BLaER1 (cell line): ENCODE measurements at regions not wholly inside any gene's neighbourhood (a gene's known extent, or its start where the extent isn't known, plus 50 kb on each side); places are given as distances from the start of the nearest gene placed in this dataset.

Source experiments
- H3K27ac ChIP-seq: shearing (Covaris generic); formaldehyde crosslinking; 2 replicates; pipeline ENCODE4 v1.8.1; 2022
- H3K27me3 ChIP-seq: shearing (Covaris generic); formaldehyde crosslinking; 2 replicates; pipeline ENCODE4 v1.8.1; 2022
- H3K36me3 ChIP-seq: shearing (Covaris generic); formaldehyde crosslinking; 2 replicates; pipeline ENCODE4 v1.8.1; 2022
- H3K4me1 ChIP-seq: shearing (Covaris generic); formaldehyde crosslinking; 2 replicates; pipeline ENCODE4 v1.8.1; 2022
- H3K4me2 ChIP-seq: shearing (Covaris generic); formaldehyde crosslinking; 2 replicates; pipeline ENCODE4 v1.8.1; 2022
- H3K4me3 ChIP-seq: shearing (Covaris generic); formaldehyde crosslinking; 2 replicates; pipeline ENCODE4 v1.8.1; 2022
- H3K9ac ChIP-seq: shearing (Covaris generic); formaldehyde crosslinking; 2 replicates; pipeline ENCODE4 v1.8.1; 2022
- H3K9me3 ChIP-seq: shearing (Covaris generic); formaldehyde crosslinking; 2 replicates; pipeline ENCODE4 v1.8.1; 2022
- H4K20me1 ChIP-seq: shearing (Covaris generic); formaldehyde crosslinking; 2 replicates; pipeline ENCODE4 v1.8.1; 2022
- Cebpa-rat ChIP-seq: shearing (Covaris generic); IDR thresholded peaks from 2 replicates; pipeline ENCODE4 v1.8.1; 2022

- Histone ChIP-seq H3K4me3 (no peak overlapping the region), H3K9ac (no peak overlapping the region), H3K27ac (no peak overlapping the region), H3K4me2 (no peak overlapping the region), H3K4me1 (no peaks in the 10 kb centered on the region), H4K20me1 (no peaks in the 10 kb centered on the region), H3K27me3 (no peaks in the 10 kb centered on the region; the same call in 1 of the 2 replicates), H3K36me3 (no peaks in the 10 kb centered on the region), H3K9me3 (no peaks in the 10 kb centered on the region)
- TF ChIP-seq Cebpa-rat: no peak
Measured at GRCh38 chr2:19127616-19128015, 230.8 kb downstream of the OSR1 start.

GRCh38 chr2:19125901-19126680 is 232.3 kb downstream of the OSR1 start:
- Histone ChIP-seq H3K4me1 (no peaks in the 10 kb centered on the region), H3K4me3 (no peak overlapping the region), H3K27me3 (no peaks in the 10 kb centered on the region; the same call in 1 of the 2 replicates), H3K9ac (no peak overlapping the region), H3K4me2 (no peak overlapping the region), H3K9me3 (no peaks in the 10 kb centered on the region), H3K27ac (no peak overlapping the region), H3K36me3 (no peaks in the 10 kb centered on the region), H4K20me1 (no peaks in the 10 kb centered on the region)
- no peak for TF ChIP-seq Cebpa-rat

DNA sequence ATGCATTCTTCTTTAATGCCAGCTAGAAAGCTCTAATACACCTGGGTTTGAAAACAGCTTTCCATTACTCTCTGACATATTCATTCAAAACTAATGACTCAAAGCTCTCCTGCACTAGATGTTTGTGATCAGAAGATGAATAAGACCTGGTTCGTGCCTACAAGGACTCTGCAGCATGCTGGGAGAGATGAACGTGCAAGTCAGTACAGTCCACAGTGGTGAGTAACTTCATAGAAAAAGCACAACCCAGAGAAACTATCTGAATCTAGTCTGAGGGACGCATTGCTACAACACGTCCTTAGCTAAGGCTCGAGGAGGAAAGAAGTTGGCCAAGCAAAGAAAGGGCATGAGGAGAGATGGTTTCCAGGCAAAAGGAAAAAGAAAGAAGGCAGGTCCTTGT is 234.3 kb downstream of the OSR1 start:
- Histone ChIP-seq H3K4me3 (no peak overlapping the region), H3K27me3 (no peaks in the 10 kb centered on the region; the same call in 1 of the 2 replicates), H3K4me2 (no peak overlapping the region), H4K20me1 (no peaks in the 10 kb centered on the region), H3K9ac (no peak overlapping the region), H3K9me3 (no peaks in the 10 kb centered on the region), H3K4me1 (no peaks in the 10 kb centered on the region), H3K27ac (no peak overlapping the region), H3K36me3 (no peaks in the 10 kb centered on the region)
- no peak for TF ChIP-seq Cebpa-rat

- no peak overlapping the region for H3K27ac ChIP-seq
Measured at GRCh38 chr2:19123556-19123955, 234.9 kb downstream of the OSR1 start.

GRCh38 chr2:19122220-19122619 is 236.2 kb downstream of the OSR1 start:
- no peak for TF ChIP-seq Cebpa-rat
- Histone ChIP-seq H4K20me1 (no peaks in the 10 kb centered on the region), H3K4me2 (no peak overlapping the region), H3K4me3 (no peak overlapping the region), H3K27ac (no peak overlapping the region), H3K9me3 (peaks cover 4% of the 10 kb centered on the region; the same call in 1 of the 2 replicates), H3K36me3 (no peaks in the 10 kb centered on the region), H3K9ac (no peak overlapping the region), H3K27me3 (no peaks in the 10 kb centered on the region; the same call in 1 of the 2 replicates), H3K4me1 (no peaks in the 10 kb centered on the region)

More at GRCh38 chr2:19123556-19123955, 234.9 kb downstream of the OSR1 start:
- no peaks in the 10 kb centered on the region for H3K9me3 ChIP-seq
- no peaks in the 10 kb centered on the region; the same call in 1 of the 2 replicates for H3K27me3 ChIP-seq
- H3K9ac ChIP-seq: no peak overlapping the region
- H3K36me3 ChIP-seq: no peaks in the 10 kb centered on the region
- H4K20me1 ChIP-seq: no peaks in the 10 kb centered on the region
- no peak overlapping the region for H3K4me2 ChIP-seq
- no peaks in the 10 kb centered on the region for H3K4me1 ChIP-seq
- no peak for TF ChIP-seq Cebpa-rat
- H3K4me3 ChIP-seq: no peak overlapping the region

GRCh38 chr2:19120941-19121750 is 237.3 kb downstream of the OSR1 start:
- no peak for TF ChIP-seq Cebpa-rat
- Histone ChIP-seq H3K27ac (no peak overlapping the region), H3K27me3 (no peaks in the 10 kb centered on the region), H3K36me3 (no peaks in the 10 kb centered on the region), H3K4me3 (no peak overlapping the region), H3K9me3 (peaks cover 4% of the 10 kb centered on the region; the same call in 1 of the 2 replicates), H3K9ac (no peak overlapping the region), H4K20me1 (no peaks in the 10 kb centered on the region), H3K4me1 (no peaks in the 10 kb centered on the region), H3K4me2 (no peak overlapping the region)

GRCh38 chr2:19120181-19120580 is 238.2 kb downstream of the OSR1 start:
- no peaks in the 10 kb centered on the region for H3K27me3 ChIP-seq
- TF ChIP-seq Cebpa-rat: no peak
- H3K36me3 ChIP-seq: no peaks in the 10 kb centered on the region
- no peak overlapping the region for H3K9ac ChIP-seq
- H3K4me2 ChIP-seq: no peak overlapping the region
- H3K9me3 ChIP-seq: peaks cover 4% of the 10 kb centered on the region; the same call in 1 of the 2 replicates
- H3K4me1 ChIP-seq: no peaks in the 10 kb centered on the region
- no peak overlapping the region for H3K4me3 ChIP-seq
- H4K20me1 ChIP-seq: no peaks in the 10 kb centered on the region
- H3K27ac ChIP-seq: no peak overlapping the region

DNA sequence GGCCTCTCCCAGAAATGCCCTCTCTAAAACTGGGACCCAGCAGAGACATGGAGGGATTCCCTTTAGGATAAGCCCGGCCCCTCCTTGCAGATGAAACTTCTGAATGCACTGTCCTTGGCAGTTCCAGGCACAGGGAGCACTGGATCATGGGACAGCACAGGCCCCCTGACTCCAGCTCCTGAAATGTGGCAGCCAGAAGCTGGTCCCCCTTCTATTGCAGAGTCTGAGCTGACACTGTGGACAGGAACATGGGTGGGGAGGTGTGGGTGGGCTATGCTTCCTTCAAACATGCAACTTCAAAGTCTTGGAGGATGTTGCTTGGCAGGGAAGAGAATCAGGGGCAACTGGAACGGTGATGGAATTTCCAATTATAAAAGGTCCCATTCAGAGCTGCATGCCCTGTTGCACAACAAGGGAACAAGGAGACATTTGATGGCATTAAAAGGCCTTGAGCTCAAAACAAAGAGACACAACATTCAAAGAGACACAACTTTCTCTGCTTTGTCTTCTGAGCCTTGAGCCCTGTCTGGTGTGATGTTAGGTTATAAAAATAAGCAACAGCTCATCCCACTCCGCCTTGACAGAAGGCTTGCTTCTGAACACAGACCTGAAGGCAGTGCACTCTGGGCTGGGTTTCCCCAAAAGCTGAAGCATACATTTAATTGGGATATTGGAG is 239.0 kb downstream of the OSR1 start:
- Histone ChIP-seq H3K9ac (no peak overlapping the region), H3K27me3 (no peaks in the 10 kb centered on the region), H3K4me1 (no peaks in the 10 kb centered on the region), H3K4me2 (no peak overlapping the region), H3K4me3 (no peak overlapping the region), H4K20me1 (no peaks in the 10 kb centered on the region), H3K36me3 (no peaks in the 10 kb centered on the region), H3K9me3 (peaks cover 4% of the 10 kb centered on the region; the same call in 1 of the 2 replicates), H3K27ac (no peak overlapping the region)
- TF ChIP-seq Cebpa-rat: no peak

- no peaks in the 10 kb centered on the region for H4K20me1 ChIP-seq
- H3K27ac ChIP-seq: no peak overlapping the region
- H3K4me1 ChIP-seq: no peaks in the 10 kb centered on the region
- peaks cover 4% of the 10 kb centered on the region; the same call in 1 of the 2 replicates for H3K9me3 ChIP-seq
- H3K36me3 ChIP-seq: no peaks in the 10 kb centered on the region
- no peak overlapping the region for H3K4me2 ChIP-seq
- TF ChIP-seq Cebpa-rat: no peak
- H3K4me3 ChIP-seq: no peak overlapping the region
- no peak overlapping the region for H3K9ac ChIP-seq
- H3K27me3 ChIP-seq: no peaks in the 10 kb centered on the region
Measured at GRCh38 chr2:19116918-19117317, 241.5 kb downstream of the OSR1 start.
